ENCODE measurements at regions not wholly inside any gene's neighbourhood (a gene's known extent, or its start where the extent isn't known, plus 50 kb on each side); places are given as distances from the start of the nearest gene placed in this dataset.

DNA sequence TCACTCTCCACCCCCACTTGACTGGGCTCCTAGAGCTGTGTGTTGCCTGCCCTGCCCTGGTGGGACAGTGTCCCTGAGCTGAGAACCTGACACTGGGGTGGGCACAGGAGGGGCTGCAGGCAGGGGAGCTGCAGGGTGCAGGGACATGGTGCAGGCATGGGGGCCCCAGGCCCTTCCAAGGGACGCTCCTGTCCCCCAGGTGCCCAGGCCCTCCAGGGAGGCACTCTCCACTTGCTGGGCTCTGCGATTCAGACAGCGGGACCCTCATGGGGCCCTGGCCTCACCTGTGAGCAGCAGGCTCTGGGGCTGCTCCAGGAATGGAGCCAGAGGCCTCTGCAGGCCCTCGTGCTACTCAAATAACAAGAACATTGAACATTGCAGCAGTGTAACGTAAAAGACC, 89.4 kb downstream of the BARX1 start:
- ATAC-seq (replicated peaks; ENCODE audit: extremely low read depth, poor library complexity, severe bottlenecking), result no peak
- H3K36me3 Mint-ChIP-seq (ENCODE audit: insufficient read depth), result no peaks in the 10 kb centered on the region
- H3K4me1 Mint-ChIP-seq, result no peaks in the 10 kb centered on the region
- DNase-seq (ENCODE audit: low spot score in 2 of 2), result no peak
- H3K27ac Mint-ChIP-seq (ENCODE audit: low read depth), result no peak overlapping the region
- no peak overlapping the region for H3K4me3 Mint-ChIP-seq
- peaks cover 54% of the 10 kb centered on the region for H3K27me3 Mint-ChIP-seq
- H3K9me3 Mint-ChIP-seq, result no peaks in the 10 kb centered on the region

DNA sequence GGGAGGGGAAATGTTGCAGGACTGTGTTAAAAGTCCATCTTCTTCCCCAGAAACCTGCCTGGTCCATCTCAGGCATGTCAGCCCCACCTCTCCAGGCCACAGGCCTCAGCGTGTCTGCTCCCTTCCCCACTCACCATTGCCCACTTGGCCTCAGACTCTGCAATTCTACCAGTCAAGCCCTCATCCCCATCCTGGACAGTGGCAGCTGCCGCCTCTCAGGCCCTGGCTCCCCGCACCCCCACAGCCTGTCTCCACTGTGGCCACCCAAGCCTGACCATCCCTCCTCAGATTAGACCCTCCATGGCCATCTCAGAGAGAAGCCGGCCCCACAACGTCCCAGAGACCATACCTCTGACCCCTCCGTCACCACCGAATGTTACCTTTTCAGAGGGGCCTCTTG, 89.9 kb downstream of the BARX1 start:
- peaks cover 3% of the 10 kb centered on the region for H3K36me3 Mint-ChIP-seq (ENCODE audit: insufficient read depth)
- H3K27me3 Mint-ChIP-seq, result peaks cover 54% of the 10 kb centered on the region
- DNase-seq (ENCODE audit: low spot score in 2 of 2) (no peak), ATAC-seq (replicated peaks; ENCODE audit: extremely low read depth, poor library complexity, severe bottlenecking) (no peak)
- no peak overlapping the region for H3K4me3 Mint-ChIP-seq
- no peak overlapping the region for H3K27ac Mint-ChIP-seq (ENCODE audit: low read depth)
- H3K9me3 Mint-ChIP-seq, result no peaks in the 10 kb centered on the region
- H3K4me1 Mint-ChIP-seq, result no peaks in the 10 kb centered on the region

DNA sequence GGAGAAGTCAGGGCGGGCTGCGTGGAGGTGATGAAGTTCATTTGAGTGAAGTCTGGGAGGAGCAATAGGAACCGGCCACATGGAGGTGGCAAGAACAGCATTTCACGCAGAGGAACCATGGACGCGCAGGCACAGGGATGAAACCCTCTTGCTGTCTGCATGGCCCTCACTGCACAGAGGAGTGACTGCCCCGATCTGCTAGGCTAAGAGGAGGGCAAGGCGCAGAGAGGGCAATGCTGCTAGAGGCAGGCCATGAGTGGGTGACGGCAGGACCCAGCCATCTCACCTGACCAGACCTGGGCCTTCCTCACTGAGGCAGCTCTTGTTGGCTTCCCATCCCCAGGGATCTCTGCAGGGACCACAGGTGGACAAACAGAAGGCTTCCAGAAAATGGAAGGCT, 90.3 kb downstream of the BARX1 start:
- no peak overlapping the region for H3K27ac Mint-ChIP-seq (ENCODE audit: low read depth)
- ATAC-seq (replicated peaks; ENCODE audit: extremely low read depth, poor library complexity, severe bottlenecking) (no peak), DNase-seq (ENCODE audit: low spot score in 2 of 2) (no peak)
- no peaks in the 10 kb centered on the region for H3K4me1 Mint-ChIP-seq
- peaks cover 3% of the 10 kb centered on the region for H3K36me3 Mint-ChIP-seq (ENCODE audit: insufficient read depth)
- no peaks in the 10 kb centered on the region for H3K9me3 Mint-ChIP-seq
- H3K27me3 Mint-ChIP-seq, result peaks cover 58% of the 10 kb centered on the region
- no peak overlapping the region for H3K4me3 Mint-ChIP-seq

- H3K27me3 Mint-ChIP-seq, result peaks cover 66% of the 10 kb centered on the region
- ATAC-seq (replicated peaks; ENCODE audit: extremely low read depth, poor library complexity, severe bottlenecking), result no peak
These were observed 91.1 kb downstream of the BARX1 start for GRCh38 chr9:93864032-93864431.

DNA sequence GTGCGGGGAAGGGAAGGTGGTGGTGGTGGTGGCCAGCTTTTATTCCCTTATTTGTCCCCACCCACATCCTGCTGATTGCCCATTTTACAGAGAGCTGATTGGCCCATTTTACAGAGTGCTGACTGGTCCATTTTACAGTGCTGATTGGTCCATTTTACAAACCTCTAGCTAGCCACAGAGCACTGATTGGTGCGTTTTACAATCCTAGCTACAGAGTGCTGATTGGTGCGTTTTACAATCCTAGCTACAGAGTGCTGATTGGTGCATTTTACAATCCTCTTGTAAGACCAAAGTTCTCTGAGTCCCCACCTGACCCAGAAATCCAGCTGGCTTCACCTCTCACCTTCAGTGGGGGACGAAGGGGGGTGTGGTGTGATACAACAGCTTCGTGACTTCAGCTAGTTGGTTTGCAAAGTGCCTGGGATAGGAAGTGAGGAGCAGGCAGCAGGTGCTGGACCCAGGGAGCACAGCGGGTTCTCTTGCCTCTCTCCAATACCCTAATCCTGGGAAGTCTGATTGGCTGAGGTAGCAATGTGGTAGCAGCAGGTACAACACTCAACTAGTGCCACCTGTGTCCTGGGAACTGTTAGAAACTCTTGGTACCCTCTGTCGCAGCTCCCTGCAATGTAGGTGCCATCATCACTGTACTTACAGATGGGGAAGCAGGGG, 92.1 kb downstream of the BARX1 start:
- no peak overlapping the region for H3K4me3 Mint-ChIP-seq
- H3K9me3 Mint-ChIP-seq, result no peaks in the 10 kb centered on the region
- ATAC-seq (replicated peaks; ENCODE audit: extremely low read depth, poor library complexity, severe bottlenecking) (no peak), DNase-seq (ENCODE audit: low spot score in 2 of 2) (no peak)
- peaks cover 3% of the 10 kb centered on the region for H3K36me3 Mint-ChIP-seq (ENCODE audit: insufficient read depth)
- peaks cover 71% of the 10 kb centered on the region for H3K27me3 Mint-ChIP-seq
- H3K27ac Mint-ChIP-seq (ENCODE audit: low read depth), result no peak overlapping the region
- H3K4me1 Mint-ChIP-seq, result no peaks in the 10 kb centered on the region

More at GRCh38 chr9:93864032-93864431, 91.1 kb downstream of the BARX1 start:
- DNase-seq (ENCODE audit: low spot score in 2 of 2), result no peak
- no peak overlapping the region for H3K27ac Mint-ChIP-seq (ENCODE audit: low read depth)
- peaks cover 3% of the 10 kb centered on the region for H3K36me3 Mint-ChIP-seq (ENCODE audit: insufficient read depth)
- no peaks in the 10 kb centered on the region for H3K9me3 Mint-ChIP-seq
- no peak overlapping the region for H3K4me3 Mint-ChIP-seq
- H3K4me1 Mint-ChIP-seq, result no peaks in the 10 kb centered on the region

DNA sequence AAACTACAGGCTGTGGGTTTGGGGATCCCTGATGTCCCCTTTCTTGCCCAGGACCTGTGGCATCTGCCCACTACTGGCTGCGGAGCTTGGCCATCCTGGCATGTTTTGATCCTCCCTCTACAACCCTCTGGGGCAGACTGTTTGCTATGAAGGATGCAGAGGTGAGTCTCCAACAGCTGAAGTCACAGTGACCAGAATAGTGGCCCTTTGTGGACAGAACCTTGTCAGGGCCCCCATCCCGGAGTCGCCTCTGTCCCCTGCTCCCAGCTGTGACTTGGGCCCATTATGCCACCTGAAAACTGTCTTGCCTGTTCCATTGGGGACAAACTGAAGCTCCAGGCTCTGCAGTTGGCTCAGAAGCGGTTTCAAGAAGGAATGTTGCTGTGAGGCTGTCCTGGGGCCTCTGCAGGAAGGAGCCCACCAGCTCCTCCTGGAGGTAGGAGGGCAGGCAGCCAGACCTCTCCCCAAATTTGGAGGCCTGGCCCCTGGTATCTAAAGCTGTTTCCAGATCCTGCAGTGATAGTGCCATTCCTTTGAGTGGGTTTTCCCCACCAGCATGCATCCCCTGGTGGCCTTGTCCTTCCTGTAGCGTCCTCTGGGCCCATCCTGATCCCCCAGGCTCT, 93.3 kb downstream of the BARX1 start:
- H3K4me1 Mint-ChIP-seq, result no peaks in the 10 kb centered on the region
- peaks cover 3% of the 10 kb centered on the region for H3K36me3 Mint-ChIP-seq (ENCODE audit: insufficient read depth)
- H3K27me3 Mint-ChIP-seq, result peaks cover 71% of the 10 kb centered on the region
- DNase-seq (ENCODE audit: low spot score in 2 of 2), result no peak
- H3K9me3 Mint-ChIP-seq, result no peaks in the 10 kb centered on the region
- ATAC-seq (replicated peaks; ENCODE audit: extremely low read depth, poor library complexity, severe bottlenecking), result no peak
- no peak overlapping the region for H3K27ac Mint-ChIP-seq (ENCODE audit: low read depth)
- no peak overlapping the region for H3K4me3 Mint-ChIP-seq

DNA sequence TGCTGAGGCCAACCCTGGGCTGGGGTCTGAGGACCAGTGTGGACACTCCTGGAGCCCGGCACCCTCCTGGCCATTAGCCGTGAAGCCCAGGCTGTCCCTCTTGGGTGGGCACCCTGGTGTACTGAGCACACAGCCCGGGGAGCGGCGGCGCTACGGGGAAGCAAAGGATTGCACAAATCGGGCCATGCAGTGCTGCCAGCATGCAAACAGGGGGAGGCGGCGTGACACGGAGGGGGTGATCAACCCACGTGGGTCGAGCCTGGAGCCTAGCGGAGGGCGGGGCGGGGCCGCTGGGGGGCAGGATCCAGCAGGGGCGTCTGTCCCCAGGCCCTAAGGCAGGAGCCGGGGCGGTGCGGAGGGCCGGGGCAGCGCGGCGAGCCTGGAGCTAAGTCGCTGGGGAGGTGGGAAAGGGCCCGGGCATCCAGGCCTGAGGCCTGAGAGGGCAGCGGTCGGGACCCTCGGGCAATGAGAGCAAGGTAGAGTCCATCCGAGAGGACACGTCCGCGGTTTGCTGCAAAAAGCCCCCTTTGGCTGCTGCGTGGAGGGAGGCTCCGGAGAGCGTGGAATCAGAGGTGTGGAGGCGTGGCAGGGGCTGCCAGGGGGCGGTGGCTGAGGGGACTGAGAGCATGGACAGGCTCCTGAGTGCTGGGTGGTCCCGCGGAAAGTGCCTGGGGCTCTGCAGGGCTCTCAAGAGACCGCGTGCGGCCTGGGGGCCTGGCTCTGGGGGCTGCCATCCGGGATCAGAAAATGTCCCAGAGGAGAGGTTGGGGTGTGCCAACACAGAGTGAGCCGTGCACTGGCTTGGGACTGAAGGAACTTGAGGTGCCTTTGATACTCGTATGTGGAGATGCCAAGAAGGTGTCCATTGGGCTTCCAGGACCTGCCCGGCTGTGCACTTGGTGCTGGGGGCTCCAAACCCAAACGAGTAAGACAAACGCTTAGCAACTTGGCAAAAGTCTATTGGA, 94.2 kb downstream of the BARX1 start:
- H3K4me1 Mint-ChIP-seq, result no peaks in the 10 kb centered on the region
- ATAC-seq (replicated peaks; ENCODE audit: extremely low read depth, poor library complexity, severe bottlenecking), result no peak
- H3K27me3 Mint-ChIP-seq, result peaks cover 73% of the 10 kb centered on the region
- H3K27ac Mint-ChIP-seq (ENCODE audit: low read depth), result no peak overlapping the region
- H3K9me3 Mint-ChIP-seq, result no peaks in the 10 kb centered on the region
- no peak for DNase-seq (ENCODE audit: low spot score in 2 of 2)
- H3K36me3 Mint-ChIP-seq (ENCODE audit: insufficient read depth), result peaks cover 3% of the 10 kb centered on the region
- no peak overlapping the region for H3K4me3 Mint-ChIP-seq

DNA sequence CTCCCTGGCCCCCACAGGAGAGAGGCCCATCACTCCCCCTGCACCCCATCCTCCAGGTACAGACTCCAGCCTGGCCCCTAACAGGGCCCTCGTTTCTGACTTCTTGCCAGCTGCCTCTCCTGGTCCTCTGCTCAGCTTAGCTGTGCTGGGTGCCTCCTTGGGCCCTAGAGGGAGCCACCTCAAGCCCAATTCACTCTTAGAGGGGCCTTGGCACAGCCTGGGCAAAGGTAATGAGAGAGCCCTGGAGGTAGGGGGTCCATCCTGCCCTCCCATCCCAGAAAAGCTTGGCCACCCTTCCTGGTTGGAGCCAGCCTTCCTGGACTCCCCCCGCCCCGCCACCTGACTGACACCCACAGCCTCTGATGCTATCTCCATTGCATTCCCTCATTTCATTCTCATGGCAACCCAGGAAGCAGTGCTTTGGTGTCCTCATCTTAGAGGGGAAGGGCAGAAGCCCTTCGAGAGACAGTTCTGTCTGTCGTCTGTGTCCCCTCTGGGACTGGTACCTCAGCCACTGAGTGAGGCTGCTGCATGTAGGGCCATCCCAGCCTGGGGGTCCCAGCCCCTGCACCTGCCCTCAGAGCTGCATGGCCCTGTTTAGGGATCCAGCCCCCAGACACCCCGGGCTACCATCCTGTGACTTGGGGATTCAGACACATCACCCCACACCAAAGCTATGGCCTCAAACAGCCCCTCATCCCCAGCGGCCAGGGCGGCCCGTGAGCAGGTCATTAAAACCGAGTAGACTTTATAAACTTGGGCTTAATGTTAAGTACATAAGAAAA, 95.5 kb downstream of the BARX1 start:
- ATAC-seq (replicated peaks; ENCODE audit: extremely low read depth, poor library complexity, severe bottlenecking), result no peak

DNA sequence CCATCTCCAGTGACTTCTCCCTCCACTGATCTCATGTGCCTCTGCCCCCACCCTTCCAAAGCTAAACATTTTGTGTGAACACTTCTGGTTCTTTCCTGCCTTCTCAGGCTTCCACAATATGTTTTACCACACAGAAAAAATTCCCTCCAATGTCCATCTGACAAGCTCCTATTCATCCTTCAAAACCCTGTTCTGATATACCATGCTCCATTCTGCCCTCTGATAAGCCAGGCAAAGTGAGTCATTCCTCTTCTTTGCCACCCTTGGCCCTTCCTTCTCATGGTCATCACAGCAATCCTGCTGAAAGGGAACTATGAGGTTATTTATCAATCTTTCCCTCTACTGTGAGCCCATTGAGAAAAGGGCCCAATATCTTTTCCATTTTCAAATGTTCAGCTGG, 97.6 kb downstream of the BARX1 start:
- Mint-ChIP-seq H3K27me3 (peaks cover 83% of the 10 kb centered on the region), H3K36me3 (ENCODE audit: insufficient read depth) (peaks cover 3% of the 10 kb centered on the region), H3K4me3 (no peak overlapping the region), H3K27ac (ENCODE audit: low read depth) (no peak overlapping the region), H3K9me3 (peaks cover 5% of the 10 kb centered on the region), H3K4me1 (no peaks in the 10 kb centered on the region)
- DNase-seq (ENCODE audit: low spot score in 2 of 2) (no peak), ATAC-seq (replicated peaks; ENCODE audit: extremely low read depth, poor library complexity, severe bottlenecking) (no peak)

More for the DNA sequence above, 95.5 kb downstream of the BARX1 start:
- H3K9me3 Mint-ChIP-seq, result no peaks in the 10 kb centered on the region
- peaks cover 72% of the 10 kb centered on the region for H3K27me3 Mint-ChIP-seq
- no peaks in the 10 kb centered on the region for H3K4me1 Mint-ChIP-seq
- peaks cover 3% of the 10 kb centered on the region for H3K36me3 Mint-ChIP-seq (ENCODE audit: insufficient read depth)
- no peak overlapping the region for H3K4me3 Mint-ChIP-seq
- no peak for DNase-seq (ENCODE audit: low spot score in 2 of 2)
- no peak overlapping the region for H3K27ac Mint-ChIP-seq (ENCODE audit: low read depth)

DNA sequence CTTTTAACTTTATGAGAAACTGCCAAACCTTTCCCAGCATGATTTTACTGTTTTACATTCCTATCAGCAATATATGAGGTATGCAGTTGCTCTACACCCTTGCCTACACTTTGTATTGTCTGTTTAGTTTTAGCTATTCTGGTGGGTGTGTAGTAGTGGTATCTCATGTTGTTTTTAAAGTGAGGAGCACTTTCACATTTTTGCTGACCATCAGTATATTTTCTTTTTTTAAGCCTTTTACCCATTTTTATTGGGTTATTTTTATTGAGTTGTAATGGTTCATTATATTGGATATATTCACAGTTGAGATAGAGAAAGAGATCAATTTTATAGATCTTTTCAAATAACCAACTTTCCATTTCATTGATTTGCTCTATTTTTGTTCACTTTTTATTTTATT, 102.4 kb downstream of the BARX1 start:
- H3K27me3 Mint-ChIP-seq, result peaks cover 81% of the 10 kb centered on the region
- H3K9me3 Mint-ChIP-seq, result peaks cover 5% of the 10 kb centered on the region
- ATAC-seq (replicated peaks; ENCODE audit: extremely low read depth, poor library complexity, severe bottlenecking) (no peak), DNase-seq (ENCODE audit: low spot score in 2 of 2) (no peak)
- no peak overlapping the region for H3K27ac Mint-ChIP-seq (ENCODE audit: low read depth)
- no peak overlapping the region for H3K4me3 Mint-ChIP-seq
- H3K4me1 Mint-ChIP-seq, result no peaks in the 10 kb centered on the region
- H3K36me3 Mint-ChIP-seq (ENCODE audit: insufficient read depth), result no peaks in the 10 kb centered on the region

GRCh38 chr9:93846349-93846748, 108.8 kb downstream of the BARX1 start:
- Mint-ChIP-seq H3K9me3 (no peaks in the 10 kb centered on the region), H3K36me3 (ENCODE audit: insufficient read depth) (peaks cover 2% of the 10 kb centered on the region), H3K4me3 (no peak overlapping the region), H3K27ac (ENCODE audit: low read depth) (no peak overlapping the region), H3K27me3 (peaks cover 88% of the 10 kb centered on the region), H3K4me1 (no peaks in the 10 kb centered on the region)
- ATAC-seq (replicated peaks; ENCODE audit: extremely low read depth, poor library complexity, severe bottlenecking) (no peak), DNase-seq (ENCODE audit: low spot score in 2 of 2) (no peak)

DNA sequence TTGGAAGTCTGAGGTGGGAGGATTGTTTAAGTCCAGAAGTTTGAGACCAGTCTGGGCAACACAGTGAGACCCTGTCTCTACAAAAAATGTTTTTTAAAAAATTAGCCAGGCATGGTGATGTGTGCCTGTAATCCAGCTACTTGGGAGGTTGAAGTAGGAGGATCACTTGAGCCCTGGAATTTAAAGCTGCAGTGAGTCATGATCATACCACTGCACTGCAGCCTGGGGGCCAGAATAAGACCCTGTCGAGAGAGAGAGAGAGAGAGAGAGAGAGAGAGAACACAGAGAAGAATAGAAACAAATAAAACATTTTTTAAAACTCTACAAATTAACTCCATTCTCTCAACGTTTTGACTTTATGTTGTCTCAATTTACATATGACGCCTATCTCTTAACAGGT, 111.8 kb downstream of the BARX1 start:
- ATAC-seq (replicated peaks; ENCODE audit: extremely low read depth, poor library complexity, severe bottlenecking) (no peak), DNase-seq (ENCODE audit: low spot score in 2 of 2) (no peak)
- Mint-ChIP-seq H3K9me3 (no peaks in the 10 kb centered on the region), H3K4me1 (no peaks in the 10 kb centered on the region), H3K27me3 (peaks cover 76% of the 10 kb centered on the region), H3K27ac (ENCODE audit: low read depth) (no peak overlapping the region), H3K4me3 (no peak overlapping the region), H3K36me3 (ENCODE audit: insufficient read depth) (peaks cover 2% of the 10 kb centered on the region)
